ENCODE measurements at regions not wholly inside any gene's neighbourhood (a gene's known extent, or its start where the extent isn't known, plus 50 kb on each side); places are given as distances from the start of the nearest gene placed in this dataset.
A peak's percentile ranks its signal among the peaks of the same experiment; 100 is the strongest.
"Not testable (repeated sequence)": the region's sequence is repeated elsewhere in the genome, so short reads cannot be mapped to it uniquely, and the experiment has no call there.

GRCh38 chr16:88233621-88234420 is 148.9 kb upstream of the ZNF469 start:
- DNase-seq (ENCODE audit: extremely low spot score); H3K36me3 ChIP-seq (ENCODE audit: insufficient read depth); H3K4me3 ChIP-seq (ENCODE audit: low read depth, low read length); H3K4me1 ChIP-seq (ENCODE audit: insufficient read depth): not testable (repeated sequence)
- peak overlapping the region; percentile 89 for H3K27ac ChIP-seq (ENCODE audit: low read depth)
- 70% methylated on average over 23 of the region's 23 CpGs for WGBS

GRCh38 chr16:88234421-88235271 is 148.1 kb upstream of the ZNF469 start:
- 25% methylated on average over 41 of the region's 46 CpGs for WGBS
- not testable (repeated sequence) for DNase-seq (ENCODE audit: extremely low spot score); H3K4me1 ChIP-seq (ENCODE audit: insufficient read depth); H3K36me3 ChIP-seq (ENCODE audit: insufficient read depth); H3K4me3 ChIP-seq (ENCODE audit: low read depth, low read length)
- peak overlapping the region; percentile 92 for H3K27ac ChIP-seq (ENCODE audit: low read depth)

DNA sequence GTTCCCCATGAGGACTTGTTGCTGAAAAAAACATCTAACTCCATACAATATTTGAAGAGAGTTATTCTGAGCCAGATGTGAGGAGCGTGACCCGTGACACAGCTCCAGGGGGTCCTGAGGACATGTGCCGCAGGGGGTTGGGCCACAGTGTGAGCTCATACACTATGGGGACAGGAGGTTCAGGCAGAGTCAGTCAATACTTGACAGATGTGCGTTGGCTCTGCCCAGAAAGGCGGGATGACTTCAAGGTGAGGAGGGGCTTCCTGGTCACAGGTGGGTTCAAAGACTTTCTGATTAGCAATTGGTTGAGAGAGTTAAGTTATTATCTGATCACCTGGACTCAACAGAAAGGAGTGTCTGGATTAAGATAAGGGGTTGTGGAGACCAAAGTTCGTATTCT is 147.1 kb upstream of the ZNF469 start:
- not testable (repeated sequence) for DNase-seq (ENCODE audit: extremely low spot score); H3K36me3 ChIP-seq (ENCODE audit: insufficient read depth); H3K27ac ChIP-seq (ENCODE audit: low read depth); H3K4me1 ChIP-seq (ENCODE audit: insufficient read depth); H3K4me3 ChIP-seq (ENCODE audit: low read depth, low read length)
- 93% methylated on average over 6 of the region's 6 CpGs for WGBS

DNA sequence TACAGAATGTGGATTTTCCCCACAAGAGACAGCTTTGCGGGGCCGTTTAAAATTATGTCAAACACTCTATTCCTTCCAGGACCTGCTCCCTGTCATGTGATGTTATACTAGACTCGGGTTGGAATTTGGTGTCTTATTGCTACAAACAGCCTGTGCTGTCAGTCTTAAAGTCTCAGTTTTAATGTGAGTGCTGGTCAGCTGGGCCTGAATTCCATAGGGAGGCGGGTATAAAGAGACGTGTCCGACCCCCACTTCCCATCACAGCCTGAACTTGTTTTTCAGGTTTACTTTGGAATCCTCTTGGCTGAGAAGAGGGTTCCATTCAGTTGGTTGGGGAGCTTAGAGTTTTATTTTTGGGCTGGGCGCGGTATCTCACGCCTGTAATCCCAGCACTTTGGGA is 146.5 kb upstream of the ZNF469 start:
- not testable (repeated sequence) for H3K4me1 ChIP-seq (ENCODE audit: insufficient read depth); H3K36me3 ChIP-seq (ENCODE audit: insufficient read depth); H3K27ac ChIP-seq (ENCODE audit: low read depth); DNase-seq (ENCODE audit: extremely low spot score); H3K4me3 ChIP-seq (ENCODE audit: low read depth, low read length)
- 68% methylated on average over 7 of the region's 9 CpGs for WGBS

- H3K36me3 ChIP-seq (ENCODE audit: insufficient read depth); H3K4me3 ChIP-seq (ENCODE audit: low read depth, low read length); H3K4me1 ChIP-seq (ENCODE audit: insufficient read depth); DNase-seq (ENCODE audit: extremely low spot score); H3K27ac ChIP-seq (ENCODE audit: low read depth): not testable (repeated sequence)
- WGBS: 82% methylated on average over 6 of the region's 9 CpGs
These were observed 145.4 kb upstream of the ZNF469 start for GRCh38 chr16:88237314-88237713.

DNA sequence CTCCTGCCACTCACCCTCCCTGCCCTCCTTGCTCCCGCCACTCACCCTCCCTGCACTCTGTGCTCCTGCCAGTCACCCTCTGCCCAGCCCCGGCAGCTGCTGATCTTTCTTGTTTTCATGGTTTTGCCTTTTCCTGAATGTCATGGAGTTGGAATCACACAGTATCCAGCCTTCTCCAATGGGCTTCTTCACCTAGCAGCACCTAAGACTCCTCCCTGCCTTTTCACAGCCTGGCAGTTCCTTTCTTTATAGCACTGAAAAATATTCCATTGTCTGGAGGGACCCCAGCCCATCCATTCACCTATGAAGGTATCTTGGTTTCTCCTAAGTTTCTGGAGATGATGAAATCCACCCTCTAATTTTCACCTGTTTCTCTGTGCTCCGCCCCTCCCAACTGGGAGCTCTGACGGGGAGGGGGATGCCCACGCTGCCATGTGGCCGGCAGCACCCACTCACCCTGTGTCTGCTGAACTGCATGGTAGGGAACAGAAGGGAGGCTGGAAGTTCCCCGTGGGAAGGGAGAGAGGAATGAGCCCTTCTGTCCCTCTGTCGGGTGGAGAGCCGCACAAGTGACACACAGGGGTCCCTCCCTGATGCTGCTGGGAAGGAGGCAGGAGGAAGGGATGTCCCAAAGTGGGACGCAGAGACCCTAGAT is 144.9 kb upstream of the ZNF469 start:
- WGBS: 77% methylated on average over 10 of the region's 10 CpGs
- H3K4me3 ChIP-seq (ENCODE audit: low read depth, low read length); DNase-seq (ENCODE audit: extremely low spot score); H3K36me3 ChIP-seq (ENCODE audit: insufficient read depth); H3K27ac ChIP-seq (ENCODE audit: low read depth); H3K4me1 ChIP-seq (ENCODE audit: insufficient read depth): not testable (repeated sequence)

DNA sequence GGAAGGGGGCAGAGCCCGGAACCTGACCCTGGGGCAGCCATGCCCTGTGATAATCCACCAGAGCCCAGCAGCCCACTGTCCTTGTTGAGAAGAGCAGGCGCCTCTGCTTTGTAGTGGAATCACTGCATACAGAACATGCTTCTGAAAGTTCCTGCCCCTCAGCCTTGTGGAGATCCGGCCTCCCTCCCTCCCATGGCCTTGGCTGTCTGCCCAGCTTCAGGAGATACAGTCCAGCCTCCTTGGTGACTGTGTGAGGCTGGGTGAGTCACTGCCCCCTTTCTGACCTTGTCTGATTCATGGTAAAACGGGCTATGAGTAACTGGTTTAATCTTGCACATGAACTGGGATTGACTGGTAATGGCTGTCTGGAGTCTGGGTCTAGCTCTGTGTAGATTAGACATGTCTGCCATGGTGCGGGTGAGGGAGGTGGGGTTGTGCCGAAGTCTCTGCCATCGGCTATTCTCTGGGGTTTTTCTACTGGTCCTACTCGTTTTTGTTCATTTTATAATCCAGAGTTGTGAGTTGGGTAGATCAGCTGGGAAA is 144.0 kb upstream of the ZNF469 start:
- H3K4me3 ChIP-seq (ENCODE audit: low read depth, low read length); H3K36me3 ChIP-seq (ENCODE audit: insufficient read depth); H3K4me1 ChIP-seq (ENCODE audit: insufficient read depth); H3K27ac ChIP-seq (ENCODE audit: low read depth): not testable (repeated sequence)
- peak; percentile 71 for DNase-seq (ENCODE audit: extremely low spot score)
- 27% methylated on average over 6 of the region's 8 CpGs for WGBS

GRCh38 chr16:88240118-88240517 is 142.6 kb upstream of the ZNF469 start:
- not testable (repeated sequence) for H3K4me1 ChIP-seq (ENCODE audit: insufficient read depth); H3K4me3 ChIP-seq (ENCODE audit: low read depth, low read length); H3K27ac ChIP-seq (ENCODE audit: low read depth); H3K36me3 ChIP-seq (ENCODE audit: insufficient read depth); DNase-seq (ENCODE audit: extremely low spot score)
- WGBS: 60% methylated on average over 8 of the region's 8 CpGs

DNA sequence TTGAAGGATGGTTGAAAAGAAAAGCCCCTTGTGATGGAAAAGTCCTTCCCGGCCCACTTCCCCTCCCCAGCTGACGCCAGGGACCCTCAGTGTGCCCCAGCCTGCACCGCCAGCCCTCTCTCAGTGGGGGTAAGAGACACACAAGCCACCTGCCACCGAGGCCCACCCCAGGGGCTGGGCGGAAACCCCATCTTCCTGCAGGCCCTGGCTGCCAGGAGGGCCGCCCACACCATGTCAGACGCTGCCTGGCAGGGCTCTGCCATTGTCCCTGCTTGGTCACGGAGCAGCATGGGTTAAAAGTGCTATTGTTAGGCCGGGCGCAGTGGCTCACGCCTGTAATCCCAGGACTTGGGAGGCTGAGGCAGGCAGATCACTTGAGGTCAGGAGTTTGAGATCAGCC is 142.0 kb upstream of the ZNF469 start:
- not testable (repeated sequence) for H3K36me3 ChIP-seq (ENCODE audit: insufficient read depth); DNase-seq (ENCODE audit: extremely low spot score); H3K27ac ChIP-seq (ENCODE audit: low read depth); H3K4me1 ChIP-seq (ENCODE audit: insufficient read depth); H3K4me3 ChIP-seq (ENCODE audit: low read depth, low read length)
- WGBS: 79% methylated on average over 11 of the region's 11 CpGs

DNA sequence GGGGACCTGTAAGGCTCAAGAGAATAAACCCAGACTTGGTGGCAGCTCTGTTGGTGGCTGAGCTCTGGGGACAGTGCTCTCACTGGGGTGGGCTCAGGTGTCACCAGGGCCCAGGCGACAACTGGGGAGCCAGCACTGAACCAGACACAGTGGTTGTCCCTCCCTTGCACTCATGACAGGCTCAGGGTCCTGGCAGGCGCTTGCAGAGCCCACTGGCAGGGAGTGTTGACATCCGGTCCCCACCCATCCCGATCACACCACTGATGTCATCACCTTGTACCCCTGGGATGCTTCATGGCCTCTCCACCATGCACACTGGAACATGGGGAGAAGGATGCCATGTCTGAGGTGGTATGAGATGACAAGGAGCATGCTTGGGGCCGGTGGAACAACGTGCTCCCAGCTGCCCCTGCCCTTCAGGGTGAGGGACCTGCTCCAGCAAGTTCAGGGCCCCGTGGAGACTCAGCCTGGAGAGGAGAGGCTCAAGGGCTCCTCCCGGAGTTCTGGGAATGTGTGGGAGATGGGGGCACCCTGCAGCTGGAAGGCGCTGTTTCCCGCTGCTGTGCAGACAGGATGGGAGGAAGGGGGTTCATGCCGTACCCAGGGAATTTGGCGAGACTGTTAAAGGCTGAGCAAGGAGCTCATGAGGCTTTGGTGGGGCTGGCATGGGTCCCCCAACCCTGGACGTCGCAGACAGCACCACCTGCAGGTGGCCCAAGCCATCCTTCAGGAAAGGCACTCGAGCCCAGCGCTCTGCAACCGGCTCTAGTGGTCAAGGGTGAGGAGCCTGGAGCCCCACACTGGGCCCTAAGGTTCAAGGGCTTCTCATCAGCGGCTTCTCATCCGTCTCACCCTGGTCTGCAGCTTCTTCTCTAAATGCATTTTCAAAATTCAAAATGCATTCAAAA is 141.1 kb upstream of the ZNF469 start:
- not testable (repeated sequence) for DNase-seq (ENCODE audit: extremely low spot score); H3K4me3 ChIP-seq (ENCODE audit: low read depth, low read length); H3K27ac ChIP-seq (ENCODE audit: low read depth); H3K36me3 ChIP-seq (ENCODE audit: insufficient read depth); H3K4me1 ChIP-seq (ENCODE audit: insufficient read depth)
- 86% methylated on average over 19 of the region's 19 CpGs for WGBS

DNA sequence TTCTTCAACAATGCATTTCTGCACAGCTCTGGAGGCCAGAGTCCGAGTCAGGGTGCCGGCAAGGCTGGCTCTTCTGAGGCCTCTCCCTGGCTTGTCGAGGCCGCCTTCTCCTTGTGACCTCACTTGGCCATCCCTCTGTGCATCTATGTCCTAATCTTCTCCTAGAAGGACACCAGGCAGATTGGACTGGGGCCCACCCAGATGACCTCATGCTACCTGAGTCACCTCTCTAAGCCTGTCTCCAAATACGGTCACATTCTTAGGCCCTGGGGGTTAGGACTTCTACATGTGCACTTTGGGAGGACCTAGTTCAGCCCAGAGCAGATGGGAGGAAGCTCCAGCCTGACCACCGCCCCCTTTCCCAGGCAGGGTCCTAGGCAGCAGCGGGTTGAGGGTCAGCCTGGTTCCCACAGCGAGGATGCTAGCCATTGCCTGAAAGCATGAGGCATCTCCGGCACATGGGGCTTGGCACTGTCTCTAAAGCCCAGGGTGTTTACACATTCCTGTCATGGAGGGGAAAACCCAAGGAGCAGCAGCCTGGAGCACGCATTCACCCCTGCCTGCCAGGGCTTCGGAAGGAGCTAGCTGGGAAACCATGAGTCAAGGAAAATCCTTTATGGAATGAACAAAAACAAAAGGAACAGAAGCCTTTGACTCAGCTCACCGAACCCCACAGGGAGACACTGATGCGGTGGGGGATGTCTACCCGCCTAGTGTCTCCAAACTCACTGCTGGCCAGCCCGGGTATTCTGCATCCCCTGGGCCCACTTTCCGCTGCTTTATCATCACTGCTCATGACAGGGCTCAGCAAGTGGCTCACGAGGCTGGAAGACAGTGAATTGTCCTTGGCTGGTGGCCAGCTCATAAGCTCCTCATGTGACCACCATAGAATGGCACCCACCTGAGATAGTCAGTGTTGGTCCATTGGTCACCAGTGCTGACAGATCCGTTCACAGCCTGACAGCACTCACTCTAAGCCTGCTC is 140.2 kb upstream of the ZNF469 start:
- WGBS: 49% methylated on average over 18 of the region's 18 CpGs
- DNase-seq (ENCODE audit: extremely low spot score); H3K36me3 ChIP-seq (ENCODE audit: insufficient read depth); H3K27ac ChIP-seq (ENCODE audit: low read depth); H3K4me3 ChIP-seq (ENCODE audit: low read depth, low read length); H3K4me1 ChIP-seq (ENCODE audit: insufficient read depth): not testable (repeated sequence)

DNA sequence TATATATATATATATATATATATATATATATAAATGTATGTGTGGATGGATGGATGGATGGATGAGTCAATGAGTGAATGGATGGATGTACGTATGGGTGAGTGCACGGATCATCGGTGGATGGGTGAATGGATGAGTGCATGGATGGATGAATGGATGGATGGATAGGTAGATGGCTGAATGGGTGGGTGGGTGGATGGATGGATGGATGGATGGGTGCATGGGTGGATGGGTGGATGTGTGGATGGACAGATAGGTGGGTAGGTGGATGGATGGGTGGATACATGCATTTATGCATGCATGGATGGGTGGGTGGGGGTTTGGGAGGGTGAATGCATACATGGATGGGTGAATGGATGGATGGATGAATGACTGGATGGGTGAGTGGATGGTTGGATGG is 138.8 kb upstream of the ZNF469 start:
- 96% methylated on average over 3 of the region's 3 CpGs for WGBS
- H3K4me3 ChIP-seq (ENCODE audit: low read depth, low read length); H3K4me1 ChIP-seq (ENCODE audit: insufficient read depth); H3K36me3 ChIP-seq (ENCODE audit: insufficient read depth); DNase-seq (ENCODE audit: extremely low spot score); H3K27ac ChIP-seq (ENCODE audit: low read depth): not testable (repeated sequence)

All from urinary bladder (tissue), 3 donors.